Upper lobe of right lung (tissue), 1 donor: ENCODE measurements at regions not wholly inside any gene's neighbourhood (a gene's known extent, or its start where the extent isn't known, plus 50 kb on each side); places are given as distances from the start of the nearest gene placed in this dataset.
A peak's percentile ranks its signal among the peaks of the same experiment; 100 is the strongest.

Source experiments
- ATAC-seq: fragments of 200-7000 bp; cut with Tn5 transposase; one replicate; pipeline ENCODE4 v1.9.1; 2020; ENCODE audit warnings: mild to moderate bottlenecking, moderate library complexity
- DNase-seq: peaks from one replicate; pipeline ENCODE4 v3.0.0-alpha.2; 2020
- H3K27ac ChIP-seq: fragments of 200-600 bp; one replicate; pipeline ENCODE4 v1.8.0; 2022
- H3K27me3 ChIP-seq: fragments of 200-600 bp; one replicate; pipeline ENCODE4 v1.8.0; 2022; ENCODE audit warnings: mild to moderate bottlenecking
- H3K36me3 ChIP-seq: fragments of 200-600 bp; one replicate; pipeline ENCODE4 v1.8.0; 2022
- H3K4me1 ChIP-seq: fragments of 200-600 bp; one replicate; pipeline ENCODE4 v1.8.0; 2022
- H3K4me3 ChIP-seq: fragments of 200-600 bp; one replicate; pipeline ENCODE4 v1.8.0; 2022; ENCODE audit warnings: mild to moderate bottlenecking
- H3K9me3 ChIP-seq: fragments of 200-600 bp; one replicate; pipeline ENCODE4 v1.8.0; 2022
- CTCF ChIP-seq: fragments of 200-600 bp; IDR thresholded peaks from one replicate; pipeline ENCODE4 v1.8.0; 2022; ENCODE audit warnings: antibody characterized with exemption
- intact Hi-C: fragments of 100-400 bp; cut with DNase I; formaldehyde crosslinking; loops from one replicate; pipeline ENCODE4 v1.11.0; 2022
- donor health status: DM: no; HTN: yes; CAD: no; lungs with severe emphysema.

- DNase-seq (no peak), ATAC-seq (peak; percentile 31)
- Histone ChIP-seq H3K27ac (no peak overlapping the region), H3K4me1 (no peaks in the 10 kb centered on the region), H3K36me3 (no peaks in the 10 kb centered on the region), H3K9me3 (no peaks in the 10 kb centered on the region), H3K27me3 (no peaks in the 10 kb centered on the region), H3K4me3 (no peak overlapping the region)
- TF ChIP-seq CTCF, result no peak
- intact Hi-C loops, result no loop called here
These were observed 202.3 kb downstream of the MYCN start for GRCh38 chr2:16142383-16143361.

GRCh38 chr2:16141641-16141921 is 201.2 kb downstream of the MYCN start:
- no peak for TF ChIP-seq CTCF
- Histone ChIP-seq H3K36me3 (no peaks in the 10 kb centered on the region), H3K4me1 (no peaks in the 10 kb centered on the region), H3K27me3 (no peaks in the 10 kb centered on the region), H3K9me3 (no peaks in the 10 kb centered on the region), H3K27ac (no peak overlapping the region), H3K4me3 (no peak overlapping the region)
- no peak for DNase-seq
- intact Hi-C loops, result no loop called here
- no peak for ATAC-seq

GRCh38 chr2:16140771-16141640 is 200.7 kb downstream of the MYCN start:
- TF ChIP-seq CTCF, result no peak
- ATAC-seq (no peak), DNase-seq (no peak)
- intact Hi-C loops, result no loop called here
- no peaks in the 10 kb centered on the region for H3K27me3 ChIP-seq
- no peaks in the 10 kb centered on the region for H3K4me1 ChIP-seq
- H3K36me3 ChIP-seq, result no peaks in the 10 kb centered on the region
- no peaks in the 10 kb centered on the region for H3K9me3 ChIP-seq
- H3K4me3 ChIP-seq, result no peak overlapping the region
- H3K27ac ChIP-seq, result no peak overlapping the region

GRCh38 chr2:16139663-16140615 is 199.6 kb downstream of the MYCN start:
- Histone ChIP-seq H3K4me1 (no peaks in the 10 kb centered on the region), H3K27ac (no peak overlapping the region), H3K9me3 (no peaks in the 10 kb centered on the region), H3K27me3 (no peaks in the 10 kb centered on the region), H3K4me3 (no peak overlapping the region), H3K36me3 (no peaks in the 10 kb centered on the region)
- DNase-seq (no peak), ATAC-seq (no peak)
- intact Hi-C loops, result no loop called here
- TF ChIP-seq CTCF, result no peak
